HEK293T (cell line): ENCODE measurements at regions not wholly inside any gene's neighbourhood (a gene's known extent, or its start where the extent isn't known, plus 50 kb on each side); places are given as distances from the start of the nearest gene placed in this dataset.

Experiments used
- BHLHE40 ChIP-seq: fragments of 450-650 bp; IDR thresholded peaks from 2 replicates; pipeline ENCODE4 v1.6.1; 2016; ENCODE audit warnings: mild to moderate bottlenecking, moderate library complexity, borderline replicate concordance
- CTBP1 ChIP-seq: fragments of 450-650 bp; IDR thresholded peaks from 2 replicates; pipeline ENCODE4 v1.6.1; 2016; ENCODE audit warnings: borderline replicate concordance
- FOXA1 ChIP-seq: fragments of 450-650 bp; IDR thresholded peaks from 2 replicates; pipeline ENCODE4 v1.6.1; 2016; ENCODE audit warnings: mild to moderate bottlenecking
- FOXK2 ChIP-seq: fragments of 450-650 bp; IDR thresholded peaks from 2 replicates; pipeline ENCODE4 v1.6.1; 2016; ENCODE audit warnings: mild to moderate bottlenecking
- FOXM1 ChIP-seq: fragments of 450-650 bp; IDR thresholded peaks from 2 replicates; pipeline ENCODE4 v1.6.1; 2017; ENCODE audit warnings: mild to moderate bottlenecking, borderline replicate concordance
- L3MBTL2 ChIP-seq: fragments of 450-650 bp; conservative IDR thresholded peaks from 2 replicates; pipeline ENCODE4 v1.6.1; 2016; ENCODE audit warnings: mild to moderate bottlenecking
- LEF1 ChIP-seq: fragments of 450-650 bp; IDR thresholded peaks from 2 replicates; pipeline ENCODE4 v1.6.1; 2017; ENCODE audit warnings: mild to moderate bottlenecking, borderline replicate concordance
- SP1 ChIP-seq: fragments of 450-650 bp; IDR thresholded peaks from 2 replicates; pipeline ENCODE4 v1.6.1; 2017
- TARDBP ChIP-seq: fragments of 450-650 bp; IDR thresholded peaks from 2 replicates; pipeline ENCODE4 v1.6.1; 2016
- ZNF384 ChIP-seq: fragments of 450-650 bp; IDR thresholded peaks from 2 replicates; pipeline ENCODE4 v1.6.1; 2016

DNA sequence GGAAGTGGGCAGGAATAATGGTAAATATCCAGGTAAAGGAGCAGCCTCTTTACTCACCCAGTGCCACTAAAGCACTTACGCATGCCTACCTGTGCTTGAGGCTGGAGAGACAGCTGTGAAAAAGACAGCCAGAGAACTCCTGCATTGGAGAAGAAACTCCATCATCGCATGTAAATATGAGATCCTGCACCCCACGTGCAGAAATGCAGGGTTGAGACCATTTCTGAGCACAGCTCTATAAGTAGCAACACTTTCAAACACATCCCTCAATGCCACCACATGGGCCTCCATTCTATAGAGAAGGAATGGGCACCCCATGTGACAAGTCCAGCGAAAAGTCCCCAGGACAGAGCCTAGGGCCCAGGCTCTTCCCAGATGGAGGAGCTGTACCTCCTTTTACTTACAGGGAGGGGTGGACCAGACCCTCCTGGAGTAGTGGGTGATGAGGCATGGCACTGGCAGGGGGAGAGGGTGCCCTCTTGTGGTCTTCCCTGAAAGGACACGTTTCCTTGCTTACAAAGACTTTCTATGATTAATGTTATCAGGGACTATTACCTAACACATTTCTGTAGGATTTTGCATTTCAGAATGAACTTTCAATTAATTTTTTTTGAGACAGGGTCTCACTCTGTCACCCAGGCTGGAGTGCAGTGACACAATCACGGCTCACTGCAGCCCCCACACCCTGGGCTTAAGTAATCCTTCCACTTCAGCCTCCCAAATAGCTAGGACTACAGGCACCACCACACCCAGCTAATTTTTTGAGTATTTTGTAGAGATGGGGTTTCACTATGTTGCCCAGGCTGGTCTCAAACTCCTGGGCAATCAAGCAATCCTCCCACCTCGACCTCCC, 55.3 kb upstream of the IL17B start:
- TF ChIP-seq FOXK2: no peak
- TF ChIP-seq L3MBTL2: no peak
- TF ChIP-seq ZNF384: no peak
- no peak for TF ChIP-seq FOXA1
- no peak for TF ChIP-seq TARDBP
- no peak for TF ChIP-seq CTBP1
- no peak for TF ChIP-seq LEF1
- TF ChIP-seq BHLHE40: no peak
- TF ChIP-seq SP1: no peak
- no peak for TF ChIP-seq FOXM1
